GM06990 (cell line): ENCODE measurements at regions not wholly inside any gene's neighbourhood (a gene's known extent, or its start where the extent isn't known, plus 50 kb on each side); places are given as distances from the start of the nearest gene placed in this dataset.

Experiments used
- DNase-seq: peaks from one replicate; pipeline ENCODE4 v3.0.0-alpha.2; 2011; ENCODE audit not compliant: insufficient read length; ENCODE audit errors: extremely low read depth
- H3K27me3 ChIP-seq: replicated peaks from 2 replicates; pipeline ENCODE4 v1.6.0; 2011; ENCODE audit warnings: low read length; ENCODE audit not compliant: control insufficient read depth, insufficient read depth
- H3K36me3 ChIP-seq: 2 replicates; pipeline ENCODE4 v1.5.1; 2011; ENCODE audit warnings: low read length; ENCODE audit not compliant: control insufficient read depth, insufficient read depth
- H3K4me3 ChIP-seq: replicated peaks from 2 replicates; pipeline ENCODE4 v1.5.1; 2011; ENCODE audit warnings: low read depth, mild to moderate bottlenecking, control low read depth, low read length
- TF ChIP-seq, protein P1 (sequence below): IDR thresholded peaks from 2 replicates; pipeline ENCODE4 v1.5.1; 2011; ENCODE audit warnings: low read length, control low read depth, mild to moderate bottlenecking, inconsistent platforms; ENCODE audit not compliant: insufficient read depth, poor library complexity, severe bottlenecking

DNA sequence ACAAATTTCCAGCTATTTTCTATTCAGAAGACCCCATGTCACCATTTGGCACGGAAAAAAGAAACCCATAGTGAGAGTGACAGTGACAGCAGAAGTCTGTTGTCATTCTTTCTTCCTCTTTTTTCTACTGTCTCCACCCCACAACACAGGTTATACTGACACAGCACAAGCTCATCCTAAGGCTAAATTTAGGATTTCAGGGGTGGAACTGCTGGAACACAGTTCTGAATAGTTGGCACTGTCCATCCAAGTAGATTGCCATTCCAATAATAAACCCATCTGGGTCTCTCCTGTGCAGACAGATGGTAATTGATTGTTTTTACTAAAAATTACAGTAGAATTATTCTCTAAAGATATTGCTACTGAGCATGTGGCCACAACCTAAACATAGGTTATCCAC lies 95.2 kb upstream of the C11orf87 start:
- TF ChIP-seq, protein P1, sequence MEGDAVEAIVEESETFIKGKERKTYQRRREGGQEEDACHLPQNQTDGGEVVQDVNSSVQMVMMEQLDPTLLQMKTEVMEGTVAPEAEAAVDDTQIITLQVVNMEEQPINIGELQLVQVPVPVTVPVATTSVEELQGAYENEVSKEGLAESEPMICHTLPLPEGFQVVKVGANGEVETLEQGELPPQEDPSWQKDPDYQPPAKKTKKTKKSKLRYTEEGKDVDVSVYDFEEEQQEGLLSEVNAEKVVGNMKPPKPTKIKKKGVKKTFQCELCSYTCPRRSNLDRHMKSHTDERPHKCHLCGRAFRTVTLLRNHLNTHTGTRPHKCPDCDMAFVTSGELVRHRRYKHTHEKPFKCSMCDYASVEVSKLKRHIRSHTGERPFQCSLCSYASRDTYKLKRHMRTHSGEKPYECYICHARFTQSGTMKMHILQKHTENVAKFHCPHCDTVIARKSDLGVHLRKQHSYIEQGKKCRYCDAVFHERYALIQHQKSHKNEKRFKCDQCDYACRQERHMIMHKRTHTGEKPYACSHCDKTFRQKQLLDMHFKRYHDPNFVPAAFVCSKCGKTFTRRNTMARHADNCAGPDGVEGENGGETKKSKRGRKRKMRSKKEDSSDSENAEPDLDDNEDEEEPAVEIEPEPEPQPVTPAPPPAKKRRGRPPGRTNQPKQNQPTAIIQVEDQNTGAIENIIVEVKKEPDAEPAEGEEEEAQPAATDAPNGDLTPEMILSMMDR, result no peak
- DNase-seq, result no peak
- H3K27me3 ChIP-seq, result no peaks in the 10 kb centered on the region
- no peak overlapping the region for H3K4me3 ChIP-seq
- no peaks in the 10 kb centered on the region for H3K36me3 ChIP-seq

DNA sequence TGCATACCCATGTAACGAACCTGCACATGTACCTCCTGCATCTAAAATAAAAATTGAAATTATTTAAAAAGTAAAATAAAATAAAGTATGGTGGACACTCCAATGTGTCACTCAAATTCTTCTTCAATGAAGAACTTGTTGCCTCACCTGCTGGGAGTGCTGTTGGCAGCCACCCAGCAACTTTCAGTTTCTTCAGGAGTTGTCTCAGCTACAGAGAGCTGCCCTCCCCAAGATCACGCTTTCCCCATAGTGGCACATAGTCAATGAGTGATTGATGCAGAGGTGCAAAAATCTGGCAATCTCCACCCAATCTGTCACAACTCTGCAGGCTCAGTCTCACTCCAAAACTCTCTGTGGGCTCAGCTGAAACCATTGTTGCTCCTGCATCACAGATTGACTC lies 92.3 kb upstream of the C11orf87 start:
- H3K36me3 ChIP-seq, result no peaks in the 10 kb centered on the region
- no peaks in the 10 kb centered on the region for H3K27me3 ChIP-seq
- TF ChIP-seq, protein P1, result no peak
- H3K4me3 ChIP-seq, result no peak overlapping the region
- no peak for DNase-seq

GRCh38 chr11:109338131-109338530 lies 83.9 kb upstream of the C11orf87 start:
- no peaks in the 10 kb centered on the region for H3K27me3 ChIP-seq
- H3K36me3 ChIP-seq, result no peaks in the 10 kb centered on the region
- H3K4me3 ChIP-seq, result no peak overlapping the region
- TF ChIP-seq, protein P1, result no peak
- no peak for DNase-seq

GRCh38 chr11:109342261-109342660 lies 79.7 kb upstream of the C11orf87 start:
- Histone ChIP-seq H3K27me3 (no peaks in the 10 kb centered on the region), H3K36me3 (no peaks in the 10 kb centered on the region), H3K4me3 (no peak overlapping the region)
- TF ChIP-seq, protein P1, result no peak
- no peak for DNase-seq

GRCh38 chr11:109343242-109343641 lies 78.7 kb upstream of the C11orf87 start:
- no peak overlapping the region for H3K4me3 ChIP-seq
- DNase-seq, result no peak
- no peaks in the 10 kb centered on the region for H3K36me3 ChIP-seq
- no peaks in the 10 kb centered on the region for H3K27me3 ChIP-seq
- TF ChIP-seq, protein P1, result no peak

GRCh38 chr11:109347304-109347703 lies 74.7 kb upstream of the C11orf87 start:
- DNase-seq, result no peak
- Histone ChIP-seq H3K27me3 (no peaks in the 10 kb centered on the region), H3K4me3 (no peak overlapping the region), H3K36me3 (no peaks in the 10 kb centered on the region)
- TF ChIP-seq, protein P1, result no peak
